ENCODE measurements at regions not wholly inside any gene's neighbourhood (a gene's known extent, or its start where the extent isn't known, plus 50 kb on each side); places are given as distances from the start of the nearest gene placed in this dataset.

DNA sequence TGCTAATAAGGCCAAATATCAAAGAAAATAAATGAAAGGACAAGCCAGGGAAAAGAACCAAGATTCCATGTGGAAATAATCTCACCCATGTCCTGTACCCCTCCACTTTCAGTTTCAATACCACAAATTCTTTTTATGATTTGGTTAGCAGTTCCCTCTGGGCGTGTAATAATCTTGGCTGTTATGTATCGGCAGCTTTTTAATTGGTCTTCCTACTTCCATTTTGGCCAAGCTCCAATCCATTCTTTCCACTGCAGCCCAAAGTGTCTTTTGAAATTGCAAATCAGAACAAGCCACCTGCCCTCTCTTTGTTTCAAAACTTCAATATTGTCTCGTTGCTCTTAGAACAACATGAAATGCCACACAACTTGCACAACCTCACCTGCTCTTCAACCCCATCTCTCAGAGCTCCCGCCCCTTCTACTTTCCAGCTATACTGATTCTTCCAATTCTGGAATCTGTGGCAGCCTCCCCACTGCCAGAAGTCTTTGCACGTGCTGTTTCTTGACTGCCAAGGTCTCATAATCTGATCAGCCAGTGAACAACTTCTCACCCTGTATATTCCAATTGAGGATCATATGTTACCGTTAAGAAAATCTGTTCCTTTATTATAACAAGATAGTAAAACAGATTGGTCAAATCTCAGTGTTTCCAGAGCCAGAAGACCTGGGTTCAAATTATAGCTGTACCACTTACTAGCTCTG lies 354.5 kb downstream of the CBLN4 start:
- Histone ChIP-seq H3K14ac (ENCODE audit: insufficient read depth, low read length) (no peak overlapping the region), H2BK5ac (ENCODE audit: insufficient read length, low read length) (no peak overlapping the region), H3T11ph (ENCODE audit: low read length) (no peak overlapping the region), H4K91ac (ENCODE audit: insufficient read length, low read depth, low read length) (no peak overlapping the region), H2AFZ (ENCODE audit: low read length) (no peak overlapping the region), H3K4ac (ENCODE audit: low read depth, low read length) (no peak overlapping the region), H3K18ac (ENCODE audit: insufficient read length, low read depth, low read length) (no peak overlapping the region), H2AK5ac (ENCODE audit: insufficient read length, low read length) (no peak overlapping the region), H3K56ac (ENCODE audit: insufficient read length, low read depth, low read length) (no peak overlapping the region), H3K9ac (ENCODE audit: extremely low read depth, insufficient read length, low read length) (no peak overlapping the region), H3K23me2 (ENCODE audit: insufficient read length, low read depth, low read length, poor library complexity, severe bottlenecking) (no peaks in the 10 kb centered on the region), H3K79me2 (ENCODE audit: insufficient read depth, low read length) (no peaks in the 10 kb centered on the region), H2BK20ac (ENCODE audit: low read depth, low read length, poor library complexity, severe bottlenecking) (no peak overlapping the region), H3K9me3 (ENCODE audit: control insufficient read depth, low read depth, low read length) (no peaks in the 10 kb centered on the region), H4K5ac (ENCODE audit: insufficient read length, low read depth, low read length) (no peak overlapping the region), H3K27me3 (ENCODE audit: insufficient read depth, low read length) (no peaks in the 10 kb centered on the region), H3K79me1 (ENCODE audit: insufficient read depth, low read depth, low read length, poor library complexity, severe bottlenecking) (no peaks in the 10 kb centered on the region), H3K4me1 (ENCODE audit: insufficient read depth, low read length) (no peaks in the 10 kb centered on the region), H2BK120ac (ENCODE audit: low read depth, low read length, poor library complexity, severe bottlenecking) (no peak overlapping the region), H2BK15ac (ENCODE audit: low read depth, low read length) (no peak overlapping the region), H3K27ac (ENCODE audit: insufficient read length, low read depth, low read length) (no peak overlapping the region), H2BK12ac (ENCODE audit: insufficient read length, low read depth, low read length) (no peak overlapping the region), H4K8ac (replicated peaks; ENCODE audit: insufficient read length, low read depth, low read length) (no peak overlapping the region), H4K20me1 (ENCODE audit: control insufficient read depth, insufficient read depth, insufficient read length) (no peaks in the 10 kb centered on the region), H3K4me2 (ENCODE audit: insufficient read depth, insufficient read length, low read length) (no peak overlapping the region), H3K23ac (ENCODE audit: insufficient read length, low read depth, low read length) (no peak overlapping the region)
- Mint-ChIP-seq H3K27ac (no peak overlapping the region), H3K4me3 (no peak overlapping the region), H3K4me1 (peaks cover 10% of the 10 kb centered on the region in 2 experiments), H3K27me3 (ENCODE audit: low read depth) (no peaks in the 10 kb centered on the region), H3K36me3 (ENCODE audit: insufficient read depth in 1 of 3, low read depth in 3 of 3) (peaks cover 0 to 5% (median 0%) of the 10 kb centered on the region in 3 experiments; a peak in 3 of 7 replicates), H3K9me3 (peaks cover 0 to 3% of the 10 kb centered on the region in 2 experiments; a peak in 2 of 5 replicates)
- no peak for DNase-seq
- TF ChIP-seq CTCF (conservative IDR thresholded peaks at IDR 0.05) = no peak
- no CpG with 5 or more reads among the region's 6 CpGs for WGBS (ENCODE audit: extremely low coverage, insufficient read length, low lambda C conversion rate)

Data from H9 (cell line).